ENCODE measurements at regions not wholly inside any gene's neighbourhood (a gene's known extent, or its start where the extent isn't known, plus 50 kb on each side); places are given as distances from the start of the nearest gene placed in this dataset.

- Histone ChIP-seq H3K4me1 (replicated peaks in 1 of 4; ENCODE audit: control insufficient read depth in 3 of 4, insufficient read depth in 4 of 4, low read length in 3 of 4) (peaks cover 0 to 3% (median 0%) of the 10 kb centered on the region in 4 experiments; a peak in 1 of 7 replicates), H3K23ac (ENCODE audit: insufficient read length) (no peak overlapping the region), H3K4me3 (ENCODE audit: extremely low read depth in 1 of 4, insufficient read depth in 2 of 4, low read depth in 3 of 4, low read length in 4 of 4) (no peak overlapping the region), H4K91ac (replicated peaks; ENCODE audit: insufficient read length, low read length) (no peak overlapping the region), H3K36me3 (ENCODE audit: control insufficient read depth in 2 of 4, insufficient read depth in 4 of 4, low read length in 3 of 4) (no peaks in the 10 kb centered on the region), H3K79me2 (ENCODE audit: control insufficient read depth in 1 of 2, insufficient read depth in 2 of 2, low read length in 2 of 2) (no peaks in the 10 kb centered on the region), H2AFZ (ENCODE audit: low read length) (no peak overlapping the region), H2BK120ac (replicated peaks; ENCODE audit: low read depth, low read length) (no peak overlapping the region), H3K9ac (replicated peaks in 1 of 4; ENCODE audit: extremely low read depth in 1 of 4, low read depth in 3 of 4, low read length in 3 of 4) (no peak overlapping the region), H3K14ac (ENCODE audit: insufficient read length) (no peak overlapping the region), H4K8ac (ENCODE audit: extremely low read depth, insufficient read depth, low read length) (no peak overlapping the region), H3K23me2 (ENCODE audit: low read depth, low read length) (no peaks in the 10 kb centered on the region), H2BK12ac (ENCODE audit: low read depth, low read length) (no peak overlapping the region), H3K18ac (ENCODE audit: extremely low read depth, low read length) (no peak overlapping the region), H3K4me2 (ENCODE audit: insufficient read depth in 1 of 2, low read depth in 2 of 2, low read length in 2 of 2) (no peak overlapping the region), H2BK5ac (ENCODE audit: low read depth, low read length) (no peak overlapping the region), H3K27me3 (replicated peaks in 1 of 4; ENCODE audit: control insufficient read depth in 3 of 4, extremely low read depth in 1 of 4, insufficient read depth in 3 of 4, low read length in 3 of 4) (no peaks in the 10 kb centered on the region), H3K56ac (replicated peaks; ENCODE audit: insufficient read length, low read depth, low read length) (no peak overlapping the region), H3K4ac (replicated peaks; ENCODE audit: insufficient read length, low read depth, low read length) (no peak overlapping the region), H3K9me3 (ENCODE audit: insufficient read depth in 2 of 2, low read depth in 1 of 2, low read length in 1 of 2) (no peaks in the 10 kb centered on the region), H2BK15ac (ENCODE audit: low read length) (no peak overlapping the region), H2BK20ac (ENCODE audit: low read length) (no peak overlapping the region), H4K5ac (ENCODE audit: insufficient read length, low read depth, low read length) (no peak overlapping the region), H3K27ac (ENCODE audit: low read depth, low read length) (no peak overlapping the region), H3K79me1 (ENCODE audit: low read depth, low read length) (no peaks in the 10 kb centered on the region), H4K20me1 (replicated peaks in 1 of 2; ENCODE audit: control insufficient read depth in 1 of 2, insufficient read depth in 2 of 2, low read length in 2 of 2) (no peaks in the 10 kb centered on the region), H2AK5ac (ENCODE audit: low read depth, low read length) (no peak overlapping the region)
- WGBS, 2 experiments (ENCODE audit: extremely low coverage in 1 of 2, insufficient coverage in 1 of 2, insufficient read length in 1 of 2, insufficient replicate concordance in 2 of 2, low coverage in 1 of 2, low lambda C conversion rate in 2 of 2, missing lambda C conversion rate in 1 of 2), result 95% methylated on average over 2 of the region's 2 CpGs; no CpG with 5 or more reads in 1 of the 2 experiments
- ChIA-PET CTCF (ENCODE audit: partially characterized antibody) (interaction anchor here (1.1 kb wide), 1 partner anchor 67 kb away, joined by 4 read pairs; no protein-coding TSS in a partner anchor), POLR2A (ENCODE audit: partially characterized antibody) (no interaction called here)
- DNase-seq (ENCODE audit: low read depth in 1 of 2, low spot score in 2 of 2), result no peak
- no peak for FAIRE-seq
- TF ChIP-seq RXRA (IDR thresholded peaks at IDR 0.05; ENCODE audit: insufficient read depth, low read depth, low read length) (no peak), MAX (IDR thresholded peaks at IDR 0.05) (no peak), TBP (IDR thresholded peaks at IDR 0.05; ENCODE audit: low read depth, low read length) (no peak), JUND (IDR thresholded peaks at IDR 0.05; ENCODE audit: low read length) (no peak), CTCF (IDR thresholded peaks at IDR 0.05; ENCODE audit: control extremely low read depth in 1 of 3, insufficient read depth in 1 of 3, low read depth in 1 of 3, low read length in 3 of 3) (no peak), POU5F1 (IDR thresholded peaks at IDR 0.05; ENCODE audit: low read depth, low read length) (no peak), RBBP5 (IDR thresholded peaks at IDR 0.05; ENCODE audit: borderline replicate concordance, low read depth, low read length) (no peak), CBX8 (IDR thresholded peaks at IDR 0.05; ENCODE audit: borderline replicate concordance, low read depth, low read length) (no peak), JUN (IDR thresholded peaks at IDR 0.05; ENCODE audit: low read depth, low read length) (no peak), HDAC2 (IDR thresholded peaks at IDR 0.05; ENCODE audit: borderline replicate concordance in 1 of 2, low read depth in 2 of 2, low read length in 2 of 2) (no peak), RFX5 (IDR thresholded peaks at IDR 0.05; ENCODE audit: borderline replicate concordance, low read depth, low read length) (no peak), POLR2A (IDR thresholded peaks at IDR 0.05; ENCODE audit: control extremely low read depth in 1 of 2, low read depth in 2 of 2, low read length in 2 of 2) (no peak)
Measured at GRCh38 chr18:67278984-67279383, 237.5 kb downstream of the DSEL start.

Measured in H1 (cell line).